Panc1 (cell line): ENCODE measurements at regions not wholly inside any gene's neighbourhood (a gene's known extent, or its start where the extent isn't known, plus 50 kb on each side); places are given as distances from the start of the nearest gene placed in this dataset.

Experiments
- ATAC-seq: fragments of 200-7000 bp; cut with Tn5 transposase; 2 replicates; pipeline ENCODE4 v1.9.1; 2020; ENCODE audit warnings: mild to moderate bottlenecking, moderate library complexity
- BruUV-seq: library from RNA; stranded (reverse); fragments of 400-500 nt; replicated peaks from 2 replicates; lab custom pipeline; 2021; lab: Mats Ljungman, UMichigan
- CTCF ChIA-PET: fragments of 300-600 bp; sonication (Branson Sonifier 250); formaldehyde crosslinking; loops from one replicate; lab custom pipeline; 2022; ENCODE audit warnings: antibody characterized with exemption; lab: Charles Lee
- POLR2A ChIA-PET: fragments of 300-600 bp; sonication (Branson Sonifier 250); formaldehyde crosslinking; loops from one replicate; lab custom pipeline; 2022; ENCODE audit warnings: antibody characterized with exemption; lab: Charles Lee
- DNase-seq: peaks from one replicate; pipeline ENCODE4 v3.0.0-alpha.2; 2010; ENCODE audit warnings: low read depth, low spot score
- H3K27ac ChIP-seq: 2 replicates; pipeline ENCODE4 v1.5.1; 2011; ENCODE audit warnings: mild to moderate bottlenecking, low read length, inconsistent platforms
- H3K27me3 ChIP-seq: fragments of 200-500 bp; sonication (Bioruptor generic); 2 replicates; pipeline ENCODE4 v1.6.0; 2014; ENCODE audit warnings: low read length, inconsistent platforms; ENCODE audit not compliant: control insufficient read depth, insufficient read depth
- H3K36me3 ChIP-seq: fragments of 200-500 bp; sonication (Bioruptor generic); 2 replicates; pipeline ENCODE4 v1.5.1; 2014; ENCODE audit warnings: inconsistent platforms, mild to moderate bottlenecking, low read length, moderate library complexity; ENCODE audit not compliant: control insufficient read depth, insufficient read depth
- H3K4me1 ChIP-seq: 2 replicates; pipeline ENCODE4 v1.5.1; 2011; ENCODE audit warnings: inconsistent platforms, mild to moderate bottlenecking, low read length, moderate library complexity; ENCODE audit not compliant: control insufficient read depth, insufficient read depth
- H3K4me3 ChIP-seq, 2 experiments: 2 replicates each; pipeline ENCODE4 v1.5.1; 2011 to 2012; ENCODE audit warnings: low read depth in 2 of 2, low read length in 2 of 2, mild to moderate bottlenecking in 2 of 2, inconsistent platforms in 1 of 2, moderate library complexity in 1 of 2
- H3K9me3 ChIP-seq: fragments of 200-500 bp; sonication (Bioruptor generic); 2 replicates; pipeline ENCODE4 v1.5.1; 2014; ENCODE audit warnings: low read depth, mild to moderate bottlenecking, inconsistent platforms, low read length, moderate library complexity; ENCODE audit not compliant: control insufficient read depth, insufficient read depth
- CTCF ChIP-seq: fragments of 450-650 bp; IDR thresholded peaks from 2 replicates; pipeline ENCODE4 v1.5.1; 2017; ENCODE audit warnings: mild to moderate bottlenecking
- POLR2AphosphoS5 ChIP-seq: IDR thresholded peaks from 2 replicates; pipeline ENCODE4 v1.6.1; 2012; ENCODE audit warnings: mild to moderate bottlenecking, low read depth, low read length, moderate library complexity
- REST ChIP-seq, 2 experiments: IDR thresholded peaks; 2 replicates each; pipeline ENCODE4 v1.6.1; 2011 to 2012; ENCODE audit warnings: low read depth in 2 of 2, control low read depth in 1 of 2, low read length in 1 of 2, mild to moderate bottlenecking in 1 of 2, moderate library complexity in 1 of 2; ENCODE audit not compliant: insufficient read depth in 1 of 2
- SIN3A ChIP-seq: IDR thresholded peaks from 2 replicates; pipeline ENCODE4 v1.6.1; 2012; ENCODE audit warnings: low read depth, mild to moderate bottlenecking, low read length, moderate library complexity, borderline replicate concordance; ENCODE audit not compliant: insufficient read depth
- TCF7L2 ChIP-seq: IDR thresholded peaks from 2 replicates; pipeline ENCODE4 v1.6.1; 2011; ENCODE audit warnings: mild to moderate bottlenecking, low read depth, low read length, inconsistent platforms
- in situ Hi-C: cut with HindIII; loops from 2 replicates; pipeline ENCODE4 v1.10.0; 2016; ENCODE audit warnings: low sequenced_read_pairs, low pct_unique_long_range_greater_than_20kb
- intact Hi-C: fragments of 100-400 bp; cut with micrococcal nuclease; formaldehyde crosslinking; loops from one replicate; pipeline ENCODE4 v1.10.0; 2022; ENCODE audit not compliant: unreplicated experiment

- TF ChIP-seq TCF7L2 (no peak), SIN3A (no peak), CTCF (no peak), REST (IDR thresholded peaks at IDR 0.05; ENCODE audit: insufficient read depth in 1 of 2, low read depth in 2 of 2, low read length in 1 of 2) (no peak), POLR2AphosphoS5 (no peak)
- intact Hi-C loops, result no loop called here
- BruUV-seq, result no TSS peak
Observed at GRCh38 chr18:4842751-4843150, 354.3 kb downstream of the AKAIN1 start.

GRCh38 chr18:4842287-4842686, 354.8 kb downstream of the AKAIN1 start:
- BruUV-seq, result no TSS peak
- CTCF ChIA-PET, result no interaction called here

More at GRCh38 chr18:4842751-4843150, 354.3 kb downstream of the AKAIN1 start:
- CTCF ChIA-PET, result no interaction called here
- no peaks in the 10 kb centered on the region for H3K9me3 ChIP-seq
- no peak overlapping the region for H3K27ac ChIP-seq
- H3K27me3 ChIP-seq, result no peaks in the 10 kb centered on the region
- in situ Hi-C loops, result no loop called here
- DNase-seq (no peak), ATAC-seq (no peak)
- no peaks in the 10 kb centered on the region for H3K4me1 ChIP-seq
- POLR2A ChIA-PET, result no interaction called here
- H3K4me3 ChIP-seq, result no peak overlapping the region
- H3K36me3 ChIP-seq, result no peaks in the 10 kb centered on the region

More at GRCh38 chr18:4842287-4842686, 354.8 kb downstream of the AKAIN1 start:
- H3K27ac ChIP-seq, result no peak overlapping the region
- no peaks in the 10 kb centered on the region for H3K9me3 ChIP-seq
- no peaks in the 10 kb centered on the region for H3K27me3 ChIP-seq
- POLR2A ChIA-PET, result no interaction called here
- intact Hi-C loops, result no loop called here
- no peaks in the 10 kb centered on the region for H3K36me3 ChIP-seq
- TF ChIP-seq SIN3A (no peak), POLR2AphosphoS5 (no peak), CTCF (no peak), TCF7L2 (no peak), REST (IDR thresholded peaks at IDR 0.05; ENCODE audit: insufficient read depth in 1 of 2, low read depth in 2 of 2, low read length in 1 of 2) (no peak)
- in situ Hi-C loops, result no loop called here
- ATAC-seq, result no peak
- no peak overlapping the region for H3K4me3 ChIP-seq
- H3K4me1 ChIP-seq, result no peaks in the 10 kb centered on the region
- no peak for DNase-seq
